B cell (primary cell): ENCODE measurements at regions not wholly inside any gene's neighbourhood (a gene's known extent, or its start where the extent isn't known, plus 50 kb on each side); places are given as distances from the start of the nearest gene placed in this dataset.

Experiments
- ATAC-seq: fragments of 200-7000 bp; cut with Tn5 transposase; one replicate; pipeline ENCODE4 v1.10.0; 2021; ENCODE audit warnings: low read depth, mild to moderate bottlenecking, moderate number of reproducible peaks, moderate library complexity
- CTCF ChIA-PET: fragments of 350-600 bp; sonication (Branson Sonifier 250); formaldehyde crosslinking; loops from one replicate; lab custom pipeline; 2021; ENCODE audit warnings: antibody characterized with exemption, inconsistent platforms; lab: Charles Lee
- POLR2A ChIA-PET: fragments of 350-600 bp; sonication (Branson Sonifier 250); formaldehyde crosslinking; loops from one replicate; lab custom pipeline; 2021; ENCODE audit warnings: antibody characterized with exemption; lab: Charles Lee
- DNase-seq: peaks from one replicate; pipeline ENCODE4 v3.0.0; 2013
- H2AFZ ChIP-seq: 2 replicates; pipeline ENCODE4 v1.6.1; 2012; ENCODE audit warnings: mild to moderate bottlenecking, low read depth, low read length; ENCODE audit not compliant: insufficient read depth, poor library complexity, severe bottlenecking
- H3K27ac ChIP-seq, 2 donors: 1 replicate in 1 of 2; 2 replicates in 1 of 2; pipeline ENCODE4 v1.5.1; 2012 to 2013; ENCODE audit warnings: low read length in 2 of 2, mild to moderate bottlenecking in 2 of 2, moderate library complexity in 1 of 2
- H3K27me3 ChIP-seq, 4 experiments: fragments of 200-600 bp in 1 of 4; sonication (generic) in 1 of 4; replicated peaks in 1 of 4; 1 replicate in 2 of 4; 2 replicates in 2 of 4; pipeline versions ENCODE4 v1.6.1 to v1.7.0; 2013 to 2016; ENCODE audit warnings: low read length in 3 of 4, mild to moderate bottlenecking in 2 of 4, mixed read lengths in 1 of 4, moderate library complexity in 1 of 4; ENCODE audit not compliant: insufficient read depth in 4 of 4, control insufficient read depth in 3 of 4; ENCODE audit errors: control extremely low read depth in 1 of 4
- H3K36me3 ChIP-seq, 2 experiments: replicated peaks in 1 of 2; 1 replicate in 1 of 2; 2 replicates in 1 of 2; pipeline versions ENCODE4 v1.6.1 to v1.7.1; 2013; ENCODE audit warnings: low read length in 1 of 2; ENCODE audit not compliant: insufficient read depth in 2 of 2, control insufficient read depth in 1 of 2; ENCODE audit errors: control extremely low read depth in 1 of 2, extremely low read depth in 1 of 2
- H3K4me1 ChIP-seq, 2 donors: fragments of 200-600 bp in 1 of 2; sonication (generic) in 1 of 2; 1 replicate in 1 of 2; 2 replicates in 1 of 2; pipeline versions ENCODE4 v1.5.1 to v1.6.1; 2013 to 2017; ENCODE audit warnings: low read length in 2 of 2; ENCODE audit not compliant: control insufficient read depth in 2 of 2, insufficient read depth in 2 of 2
- H3K4me2 ChIP-seq: replicated peaks from 2 replicates; pipeline ENCODE3; 2012; ENCODE audit warnings: mild to moderate bottlenecking, low read depth, low read length; ENCODE audit not compliant: poor library complexity, severe bottlenecking
- H3K4me3 ChIP-seq, 5 experiments: fragments of 200-600 bp in 1 of 5; sonication (generic) in 1 of 5; 1 replicate in 3 of 5; 2 replicates in 2 of 5; pipeline versions ENCODE4 v1.5.1 to v1.7.0; 2011 to 2016; ENCODE audit warnings: low read length in 4 of 5, mild to moderate bottlenecking in 4 of 5, low read depth in 2 of 5, control low read depth in 1 of 5, moderate library complexity in 1 of 5; ENCODE audit not compliant: insufficient read depth in 1 of 5; ENCODE audit errors: control extremely low read depth in 1 of 5, extremely low read depth in 1 of 5
- H3K79me2 ChIP-seq: fragments of 200-600 bp; sonication (generic); one replicate; pipeline ENCODE4 v1.6.0; 2016; ENCODE audit warnings: low read length; ENCODE audit not compliant: control insufficient read depth, insufficient read depth
- H3K9ac ChIP-seq: fragments of 200-600 bp; sonication (generic); 2 replicates; pipeline ENCODE4 v1.6.1; 2017; ENCODE audit warnings: mild to moderate bottlenecking, low read length, moderate library complexity
- H3K9me3 ChIP-seq, 3 donors: one replicate each; pipeline versions ENCODE4 v1.6.1 to v1.7.1; 2013; ENCODE audit warnings: low read length in 2 of 3; ENCODE audit not compliant: control insufficient read depth in 2 of 3, insufficient read depth in 1 of 3; ENCODE audit errors: control extremely low read depth in 1 of 3
- H4K20me1 ChIP-seq: 2 replicates; pipeline ENCODE4 v1.6.0; 2012; ENCODE audit warnings: mild to moderate bottlenecking, low read length; ENCODE audit not compliant: insufficient read depth, control insufficient read depth, poor library complexity, severe bottlenecking
- H3K27ac Mint-ChIP-seq: one replicate; pipeline ENCODE4 v1.8.0; 2021; ENCODE audit warnings: mixed read lengths
- H3K27me3 Mint-ChIP-seq: one replicate; pipeline ENCODE4 v1.8.0; 2021; ENCODE audit warnings: mixed read lengths
- H3K4me1 Mint-ChIP-seq: one replicate; pipeline ENCODE4 v1.8.0; 2021; ENCODE audit warnings: mixed read lengths
- H3K4me3 Mint-ChIP-seq: one replicate; pipeline ENCODE4 v1.8.0; 2021; ENCODE audit warnings: mixed read lengths
- H3K9me3 Mint-ChIP-seq: one replicate; pipeline ENCODE4 v1.8.0; 2022; ENCODE audit warnings: mixed read lengths; ENCODE audit not compliant: insufficient read depth
- EZH2 ChIP-seq: IDR thresholded peaks from 2 replicates; pipeline ENCODE4 v1.6.1; 2012; ENCODE audit warnings: borderline replicate concordance, low read depth, mild to moderate bottlenecking, moderate library complexity, low read length; ENCODE audit not compliant: insufficient read depth, poor library complexity, severe bottlenecking
- WGBS: methylation state at CpG from one replicate; pipeline ENCODE4 v1.1.5; 2013; ENCODE audit warnings: missing lambda C conversion rate; ENCODE audit not compliant: insufficient coverage; 5-methylcytosine and 5-hydroxymethylcytosine counted together
- intact Hi-C: fragments of 100-400 bp; cut with micrococcal nuclease; formaldehyde crosslinking; loops from one replicate; pipeline ENCODE4 v1.10.0; 2022
- TF ChIP-seq, protein P1 (sequence below): fragments of 200-600 bp; IDR thresholded peaks from one replicate; pipeline ENCODE4 v1.8.0; 2022; ENCODE audit warnings: antibody characterized with exemption, mild to moderate bottlenecking

DNA sequence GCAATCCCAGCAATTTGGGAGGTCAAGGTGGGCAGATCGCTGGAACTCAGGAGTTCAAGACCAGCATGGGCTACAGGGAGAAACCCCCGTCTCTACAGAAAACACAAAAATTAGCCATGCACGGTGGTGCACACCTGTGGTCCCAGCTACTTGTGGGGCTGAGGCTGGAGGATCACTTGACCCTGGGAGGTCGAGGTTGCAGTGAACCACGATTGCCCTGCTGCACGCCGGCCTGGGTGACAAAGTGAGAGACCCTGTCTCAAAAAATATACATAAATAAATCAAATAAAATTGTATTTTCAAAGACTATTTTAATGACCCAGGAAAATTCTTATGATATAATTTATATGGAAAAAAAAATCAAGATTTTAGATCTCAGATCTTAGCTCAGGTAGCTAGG, 191.5 kb downstream of the ZFP36L2 start:
- ATAC-seq, result no peak
- H3K27me3 Mint-ChIP-seq, result peaks cover 4% of the 10 kb centered on the region
- POLR2A ChIA-PET, result no interaction called here

DNA sequence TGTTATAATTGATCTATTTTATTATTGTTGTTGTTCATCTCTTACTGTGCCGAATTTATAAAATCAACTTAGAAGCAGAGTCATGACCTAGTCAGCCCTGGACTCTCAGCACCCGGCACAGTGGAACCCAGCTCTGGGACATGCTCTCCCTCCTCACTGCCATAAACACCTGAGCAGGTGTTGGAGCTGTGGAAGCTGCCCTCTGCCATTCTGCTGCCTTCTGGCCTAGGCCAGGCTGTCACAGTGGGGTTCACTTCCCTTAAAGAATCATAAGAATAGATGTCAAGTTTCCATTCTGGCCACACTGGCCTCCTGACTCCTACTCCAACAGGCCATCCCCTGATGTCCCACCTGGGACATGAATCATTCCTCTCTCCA, 192.2 kb downstream of the ZFP36L2 start:
- Mint-ChIP-seq H3K27ac (no peak overlapping the region), H3K9me3 (no peaks in the 10 kb centered on the region), H3K4me3 (no peak overlapping the region), H3K4me1 (no peaks in the 10 kb centered on the region), H3K27me3 (peaks cover 4% of the 10 kb centered on the region)
- Histone ChIP-seq H3K36me3 (no peaks in the 10 kb centered on the region), H3K4me1 (no peaks in the 10 kb centered on the region), H3K27me3 (peaks cover 0 to 4% (median 0%) of the 10 kb centered on the region in 4 experiments), H3K79me2 (no peaks in the 10 kb centered on the region), H2AFZ (no peak overlapping the region), H3K9ac (no peak overlapping the region), H3K9me3 (no peaks in the 10 kb centered on the region), H4K20me1 (no peaks in the 10 kb centered on the region), H3K4me3 (no peak overlapping the region), H3K27ac (no peak overlapping the region), H3K4me2 (no peak overlapping the region)
- CTCF ChIA-PET, result no interaction called here
- POLR2A ChIA-PET, result no interaction called here
- TF ChIP-seq, protein P1, sequence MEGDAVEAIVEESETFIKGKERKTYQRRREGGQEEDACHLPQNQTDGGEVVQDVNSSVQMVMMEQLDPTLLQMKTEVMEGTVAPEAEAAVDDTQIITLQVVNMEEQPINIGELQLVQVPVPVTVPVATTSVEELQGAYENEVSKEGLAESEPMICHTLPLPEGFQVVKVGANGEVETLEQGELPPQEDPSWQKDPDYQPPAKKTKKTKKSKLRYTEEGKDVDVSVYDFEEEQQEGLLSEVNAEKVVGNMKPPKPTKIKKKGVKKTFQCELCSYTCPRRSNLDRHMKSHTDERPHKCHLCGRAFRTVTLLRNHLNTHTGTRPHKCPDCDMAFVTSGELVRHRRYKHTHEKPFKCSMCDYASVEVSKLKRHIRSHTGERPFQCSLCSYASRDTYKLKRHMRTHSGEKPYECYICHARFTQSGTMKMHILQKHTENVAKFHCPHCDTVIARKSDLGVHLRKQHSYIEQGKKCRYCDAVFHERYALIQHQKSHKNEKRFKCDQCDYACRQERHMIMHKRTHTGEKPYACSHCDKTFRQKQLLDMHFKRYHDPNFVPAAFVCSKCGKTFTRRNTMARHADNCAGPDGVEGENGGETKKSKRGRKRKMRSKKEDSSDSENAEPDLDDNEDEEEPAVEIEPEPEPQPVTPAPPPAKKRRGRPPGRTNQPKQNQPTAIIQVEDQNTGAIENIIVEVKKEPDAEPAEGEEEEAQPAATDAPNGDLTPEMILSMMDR, result no peak
- no peak for TF ChIP-seq EZH2
- ATAC-seq (no peak), DNase-seq (no peak)
- WGBS, result 100% methylated on average over 1 of the region's 2 CpGs
- intact Hi-C loops, result no loop called here

More for the DNA sequence above, 191.5 kb downstream of the ZFP36L2 start:
- H3K9me3 ChIP-seq, result no peaks in the 10 kb centered on the region
- H2AFZ ChIP-seq, result no peak overlapping the region
- no peak overlapping the region for H3K4me3 Mint-ChIP-seq
- no peaks in the 10 kb centered on the region for H3K79me2 ChIP-seq
- 80% methylated on average over 2 of the region's 7 CpGs for WGBS
- TF ChIP-seq, protein P1, result no peak
- no peak for TF ChIP-seq EZH2
- H3K9me3 Mint-ChIP-seq, result no peaks in the 10 kb centered on the region
- H3K4me2 ChIP-seq, result no peak overlapping the region
- CTCF ChIA-PET, result no interaction called here
- no peaks in the 10 kb centered on the region for H3K4me1 ChIP-seq
- H3K9ac ChIP-seq, result no peak overlapping the region
- H3K36me3 ChIP-seq, result no peaks in the 10 kb centered on the region
- DNase-seq, result no peak
- peaks cover 0 to 4% (median 0%) of the 10 kb centered on the region in 4 experiments for H3K27me3 ChIP-seq
- H3K4me3 ChIP-seq, result no peak overlapping the region
- H4K20me1 ChIP-seq, result no peaks in the 10 kb centered on the region
- H3K27ac ChIP-seq, result no peak overlapping the region
- no peaks in the 10 kb centered on the region for H3K4me1 Mint-ChIP-seq
- no peak overlapping the region for H3K27ac Mint-ChIP-seq
- intact Hi-C loops, result no loop called here
